HTR-8/SVneo (cell line): ENCODE measurements at regions not wholly inside any gene's neighbourhood (a gene's known extent, or its start where the extent isn't known, plus 50 kb on each side); places are given as distances from the start of the nearest gene placed in this dataset.
A peak's percentile ranks its signal among the peaks of the same experiment; 100 is the strongest.
"Not testable (repeated sequence)": the region's sequence is repeated elsewhere in the genome, so short reads cannot be mapped to it uniquely, and the experiment has no call there.

Source experiments
- DNase-seq: peaks from one replicate; pipeline ENCODE4 v3.0.0; 2011; ENCODE audit warnings: low spot score, mixed read lengths; ENCODE audit not compliant: insufficient read length
- FAIRE-seq: peaks from 2 replicates; lab custom pipeline; 2011; peaks lifted over from hg19 to GRCh38; lab: Jason Lieb, UNC

DNA sequence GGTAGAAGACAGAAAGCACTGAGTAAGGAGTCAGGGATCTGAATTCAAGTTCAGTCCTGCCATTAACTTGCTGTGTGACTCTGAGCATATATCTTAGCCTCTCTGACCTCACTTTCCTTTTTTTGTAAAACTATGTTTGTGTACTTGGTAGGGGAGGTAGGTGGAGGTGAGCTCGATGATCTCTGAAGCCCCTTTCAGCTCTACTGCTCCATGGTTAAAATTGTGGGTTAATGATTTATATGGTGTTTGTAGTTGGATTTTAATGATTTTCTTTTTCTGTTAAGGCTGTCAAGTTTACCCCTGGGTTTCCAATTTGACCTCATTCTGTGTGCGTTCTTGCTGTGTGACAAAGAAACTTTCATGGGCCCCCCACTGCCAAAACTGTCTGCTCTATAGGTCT lies 124.1 kb downstream of the CD164 start:
- FAIRE-seq (no peak), DNase-seq (no peak)

- DNase-seq (no peak), FAIRE-seq (no peak)
Observed at GRCh38 chr6:109257494-109257893, 124.8 kb downstream of the CD164 start.

GRCh38 chr6:109255946-109256640 lies 126.2 kb downstream of the CD164 start:
- no peak for DNase-seq

DNA sequence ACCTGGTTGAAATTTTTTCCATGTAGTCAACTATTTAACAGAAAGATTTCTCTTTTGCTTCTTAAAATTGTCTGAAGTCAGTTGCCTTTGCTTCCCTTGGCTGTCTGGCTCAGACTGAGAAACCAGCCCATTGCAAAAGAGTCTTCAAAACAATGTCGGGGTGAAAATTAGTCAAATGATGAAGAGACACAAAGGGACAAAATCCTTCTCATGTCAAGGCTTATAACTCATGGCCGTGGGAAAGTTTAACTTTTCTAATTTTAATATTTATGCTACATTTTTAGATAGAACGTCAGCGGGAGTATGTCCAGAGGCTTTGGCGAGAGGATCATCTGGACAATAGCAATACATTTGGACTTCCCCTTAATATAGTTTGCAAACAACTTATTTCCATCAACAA lies 127.2 kb downstream of the CD164 start:
- FAIRE-seq (no peak), DNase-seq (no peak)

More at GRCh38 chr6:109255946-109256640, 126.2 kb downstream of the CD164 start:
- FAIRE-seq = no peak

- DNase-seq (no peak), FAIRE-seq (no peak)
Observed at GRCh38 chr6:109253366-109253765, 128.9 kb downstream of the CD164 start.

- DNase-seq = no peak
- no peak for FAIRE-seq
Observed at GRCh38 chr6:109252261-109253041, 129.8 kb downstream of the CD164 start.

DNA sequence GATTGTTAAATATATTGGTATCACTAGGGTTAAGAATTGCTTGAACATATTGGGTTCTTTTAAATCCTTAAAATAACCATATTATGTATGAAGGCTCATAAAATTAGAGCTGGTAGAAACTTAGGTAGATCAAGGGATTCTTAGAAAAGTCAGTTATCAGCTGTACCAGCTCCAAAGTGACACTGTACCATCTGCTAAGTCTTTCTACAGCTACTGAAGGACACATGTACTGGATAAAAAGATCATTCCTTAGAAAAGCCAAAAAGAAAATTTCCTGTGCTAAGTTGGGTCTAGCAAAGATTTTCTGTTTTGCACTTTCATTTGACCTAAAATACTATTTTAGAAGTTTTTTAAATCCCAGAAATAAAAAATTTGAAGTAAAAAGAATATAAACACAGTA lies 130.4 kb downstream of the CD164 start:
- FAIRE-seq = no peak

DNA sequence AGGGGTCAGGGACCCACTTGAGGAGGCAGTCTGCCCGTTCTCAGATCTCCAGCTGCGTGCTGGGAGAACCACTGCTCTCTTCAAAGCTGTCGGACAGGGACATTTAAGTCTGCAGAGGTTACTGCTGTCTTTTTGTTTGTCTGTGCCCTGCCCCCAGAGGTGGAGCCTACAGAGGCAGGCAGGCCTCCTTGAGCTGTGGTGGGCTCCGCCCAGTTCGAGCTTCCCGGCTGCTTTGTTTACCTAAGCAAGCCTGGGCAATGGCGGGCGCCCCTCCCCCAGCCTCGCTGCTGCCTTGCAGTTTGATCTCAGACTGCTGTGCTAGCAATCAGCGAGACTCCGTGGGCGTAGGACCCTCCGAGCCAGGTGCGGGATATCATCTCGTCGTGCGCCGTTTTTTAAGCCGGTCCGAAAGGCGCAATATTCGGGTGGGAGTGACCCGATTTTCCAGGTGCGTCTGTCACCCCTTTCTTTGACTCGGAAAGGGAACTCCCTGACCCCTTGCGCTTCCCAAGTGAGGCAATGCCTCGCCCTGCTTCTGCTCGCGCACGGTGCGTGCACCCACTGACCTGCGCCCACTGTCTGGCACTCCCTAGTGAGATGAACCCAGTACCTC lies 131.6 kb downstream of the CD164 start:
- not testable (repeated sequence) for DNase-seq, FAIRE-seq

More for the DNA sequence above, 130.4 kb downstream of the CD164 start:
- DNase-seq = no peak

DNA sequence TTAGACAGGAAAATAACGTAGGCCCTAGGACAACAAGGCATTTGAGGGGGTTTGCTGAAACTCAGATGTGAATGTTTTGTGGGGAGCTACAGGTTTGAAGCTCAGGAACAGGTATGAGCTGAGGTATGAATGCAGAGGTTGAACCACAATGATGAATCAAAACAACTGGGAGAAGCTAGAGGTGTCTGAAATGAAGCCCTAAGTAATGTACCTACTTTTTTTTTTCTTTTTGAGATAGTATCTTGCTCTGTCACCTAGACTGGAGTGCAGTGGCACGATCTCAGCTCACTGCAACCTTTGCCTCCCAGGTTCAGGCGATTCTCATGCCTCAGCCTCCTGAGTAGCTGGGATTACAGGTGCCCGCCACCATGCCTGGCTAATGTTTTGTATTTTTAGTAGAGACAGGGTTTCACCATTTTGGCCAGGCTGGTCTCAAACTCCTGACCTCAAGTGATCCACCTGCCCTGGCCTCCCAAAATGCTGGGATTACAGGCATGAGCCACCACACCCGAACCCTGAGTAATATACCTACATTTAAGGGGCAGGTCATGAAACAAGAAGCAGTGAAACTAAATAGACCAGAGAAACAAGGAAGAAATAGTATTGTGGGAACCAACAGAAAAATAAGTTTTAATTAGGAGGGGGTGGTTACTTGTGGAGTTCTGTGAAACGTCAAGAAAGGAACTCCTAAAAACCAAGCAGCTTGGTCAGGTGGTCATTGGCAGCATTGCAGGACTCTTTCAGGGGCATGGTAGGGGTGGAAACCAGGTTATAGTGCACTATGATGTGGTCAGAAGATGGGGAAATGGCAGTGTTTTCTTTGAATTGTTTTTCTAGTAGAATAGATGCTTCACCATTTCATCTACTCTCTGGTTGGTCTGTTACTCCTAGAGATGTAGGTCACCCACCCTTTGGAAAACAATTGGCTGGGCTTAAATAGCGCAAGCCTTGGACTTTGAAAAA lies 138.1 kb downstream of the CD164 start:
- no peak for DNase-seq
- no peak for FAIRE-seq

DNA sequence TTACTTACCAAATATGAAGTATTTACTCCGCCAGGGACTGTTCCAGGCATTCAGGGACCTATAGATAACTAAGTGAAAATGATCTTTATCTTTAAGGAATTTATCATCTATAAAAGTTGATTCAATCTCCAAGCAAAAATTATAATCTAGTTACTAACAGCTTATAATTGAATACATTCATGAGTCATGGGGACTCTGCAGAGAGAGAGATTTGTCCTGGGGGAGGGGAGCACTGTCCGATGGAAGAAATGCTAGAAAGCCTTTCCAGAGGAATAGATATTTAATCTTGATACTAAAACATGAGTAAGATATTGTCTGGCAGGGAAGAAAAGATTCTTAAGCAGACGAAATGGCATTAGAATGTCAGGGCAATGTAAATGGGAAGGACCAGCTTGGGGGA lies 139.3 kb downstream of the CD164 start:
- DNase-seq = no peak
- no peak for FAIRE-seq

DNA sequence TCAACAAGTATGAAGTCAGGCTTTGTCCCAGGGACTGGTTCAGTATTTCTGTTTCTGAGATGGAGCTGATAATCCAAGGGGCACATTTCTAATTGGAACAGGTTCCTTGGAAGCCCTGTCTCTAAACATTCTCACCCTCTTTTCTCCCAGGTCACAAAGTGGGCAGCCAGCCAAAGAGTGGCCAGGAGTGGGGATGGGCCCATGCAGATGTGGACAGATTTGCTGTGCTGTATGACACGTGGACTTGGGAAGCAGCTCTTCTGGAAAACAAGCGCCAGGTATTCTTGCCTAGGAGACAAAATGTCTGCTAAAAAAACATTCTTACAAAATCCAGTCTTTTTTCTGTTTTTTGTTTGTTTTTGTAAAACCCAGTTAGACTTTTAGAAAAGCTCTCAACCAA lies 140.2 kb downstream of the CD164 start:
- FAIRE-seq (no peak), DNase-seq (no peak)

GRCh38 chr6:109241199-109241598 lies 141.1 kb downstream of the CD164 start:
- no peak for DNase-seq
- FAIRE-seq = no peak

DNA sequence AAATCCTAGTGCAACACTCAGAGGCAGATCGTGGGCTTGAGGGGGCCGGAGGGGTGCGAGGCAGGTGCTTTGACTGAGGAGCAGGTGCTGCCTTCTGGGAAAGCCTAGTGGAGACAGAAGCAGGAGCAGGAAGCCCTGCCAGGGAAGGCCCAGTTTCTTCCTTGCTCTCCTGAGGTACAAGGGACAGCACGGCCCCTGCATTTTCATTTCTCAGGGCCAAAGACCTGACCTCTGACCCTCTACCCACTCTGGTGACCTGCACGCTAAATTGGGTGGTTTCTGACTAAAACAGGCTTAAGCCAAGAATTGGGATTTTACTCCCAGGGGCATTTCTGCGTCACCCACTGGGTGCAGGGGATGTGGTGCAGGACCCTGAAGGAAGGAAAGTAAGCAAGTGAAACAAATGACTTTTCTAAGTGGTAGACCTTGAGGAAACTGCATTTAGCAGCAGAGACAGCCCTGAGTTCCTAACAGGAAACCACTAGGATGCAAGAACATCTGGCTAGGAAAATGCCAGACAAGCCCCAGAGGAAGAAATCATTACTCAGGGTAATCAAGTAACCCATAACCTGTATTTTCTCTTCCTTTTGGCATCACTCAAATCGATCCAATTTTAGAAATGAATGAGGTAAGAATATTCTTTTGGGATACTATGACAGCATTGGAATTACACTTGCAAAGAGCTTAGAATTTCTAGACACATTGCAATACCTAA lies 141.7 kb downstream of the CD164 start:
- no peak for FAIRE-seq
- DNase-seq = no peak

GRCh38 chr6:109239651-109240321 lies 142.5 kb downstream of the CD164 start:
- DNase-seq (no peak), FAIRE-seq (no peak)

GRCh38 chr6:109239160-109239559 lies 143.1 kb downstream of the CD164 start:
- no peak for FAIRE-seq
- no peak for DNase-seq

DNA sequence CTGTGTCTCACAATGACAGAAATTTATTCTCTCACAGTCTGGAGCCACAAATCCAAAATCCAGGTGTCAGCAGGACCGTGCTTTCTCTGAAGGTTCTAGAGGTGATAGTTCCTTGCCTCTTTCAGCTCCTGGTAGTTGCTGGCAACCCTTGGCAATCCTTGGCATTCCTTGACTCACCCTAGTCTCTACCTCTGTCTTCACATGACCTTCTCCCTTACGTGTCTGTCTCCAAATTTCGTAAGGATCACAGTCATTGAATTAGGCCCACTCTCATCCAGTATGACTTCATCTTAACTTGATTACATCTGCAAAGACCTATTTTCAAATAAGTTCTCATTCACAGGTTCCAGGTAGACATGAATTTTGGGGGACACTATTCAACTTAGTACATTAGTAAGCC lies 143.1 kb downstream of the CEP57L1 start:
- DNase-seq (no peak), FAIRE-seq (no peak)

GRCh38 chr6:109237986-109238329 lies 142.7 kb downstream of the CEP57L1 start:
- no peak for DNase-seq
- no peak for FAIRE-seq

GRCh38 chr6:109237077-109237985 lies 142.0 kb downstream of the CEP57L1 start:
- no peak for FAIRE-seq

More at GRCh38 chr6:109237077-109237985, 142.0 kb downstream of the CEP57L1 start:
- peak; percentile 17 for DNase-seq
